Left forelimb (tissue), 1 donor: ENCODE measurements at regions not wholly inside any gene's neighbourhood (a gene's known extent, or its start where the extent isn't known, plus 50 kb on each side); places are given as distances from the start of the nearest gene placed in this dataset.

Source experiments
- DNase-seq: peaks from one replicate; pipeline ENCODE4 v3.0.0-alpha.2; 2018; ENCODE audit warnings: low spot score

- no peak for DNase-seq
These were observed 159.1 kb upstream of the MAP1B start for GRCh38 chr5:71948206-71948605.

- DNase-seq: no peak
These were observed 157.5 kb upstream of the MAP1B start for GRCh38 chr5:71949772-71950171.

- no peak for DNase-seq
These were observed 153.4 kb upstream of the MAP1B start for GRCh38 chr5:71953866-71954265.

- DNase-seq: no peak
These were observed 152.9 kb upstream of the MAP1B start for GRCh38 chr5:71954329-71954728.

- no peak for DNase-seq
These were observed 151.6 kb upstream of the MAP1B start for GRCh38 chr5:71955723-71956122.

GRCh38 chr5:71957292-71957898, 149.9 kb upstream of the MAP1B start:
- no peak for DNase-seq

GRCh38 chr5:71960195-71960594, 147.1 kb upstream of the MAP1B start:
- no peak for DNase-seq

GRCh38 chr5:71961786-71962185, 145.5 kb upstream of the MAP1B start:
- no peak for DNase-seq

GRCh38 chr5:71969460-71969859, 137.8 kb upstream of the MAP1B start:
- no peak for DNase-seq

- no peak for DNase-seq
These were observed 135.4 kb upstream of the MAP1B start for GRCh38 chr5:71971862-71972261.

- DNase-seq: no peak
These were observed 134.3 kb upstream of the MAP1B start for GRCh38 chr5:71972777-71973473.

GRCh38 chr5:71973563-71973962, 133.7 kb upstream of the MAP1B start:
- DNase-seq: no peak

GRCh38 chr5:71974165-71974564, 133.1 kb upstream of the MAP1B start:
- no peak for DNase-seq

- DNase-seq: no peak
These were observed 132.7 kb upstream of the MAP1B start for GRCh38 chr5:71974622-71975021.

- no peak for DNase-seq
These were observed 130.8 kb upstream of the MAP1B start for GRCh38 chr5:71976449-71976848.

GRCh38 chr5:71977311-71977710, 130.0 kb upstream of the MAP1B start:
- DNase-seq: no peak

- no peak for DNase-seq
These were observed 129.1 kb upstream of the MAP1B start for GRCh38 chr5:71978216-71978615.

GRCh38 chr5:71982717-71983395, 124.4 kb upstream of the MAP1B start:
- DNase-seq: no peak

- DNase-seq: no peak
These were observed 121.2 kb upstream of the MAP1B start for GRCh38 chr5:71986101-71986500.

- no peak for DNase-seq
These were observed 118.5 kb upstream of the MAP1B start for GRCh38 chr5:71988808-71989207.

- no peak for DNase-seq
These were observed 113.7 kb upstream of the MAP1B start for GRCh38 chr5:71993600-71993999.

- no peak for DNase-seq
These were observed 110.5 kb upstream of the MAP1B start for GRCh38 chr5:71996789-71997188.

- DNase-seq: no peak
These were observed 108.5 kb upstream of the MAP1B start for GRCh38 chr5:71998746-71999145.
